CD4-positive, alpha-beta T cell treated with Interleukin-10 for 1 hour (primary cell): ENCODE measurements at regions not wholly inside any gene's neighbourhood (a gene's known extent, or its start where the extent isn't known, plus 50 kb on each side); places are given as distances from the start of the nearest gene placed in this dataset.
"Not testable (repeated sequence)": the region's sequence is repeated elsewhere in the genome, so short reads cannot be mapped to it uniquely, and the experiment has no call there.

Source experiments
- DNase-seq: peaks from one replicate; pipeline ENCODE4 v3.0.0-alpha.2; 2020

- no peak for DNase-seq
Measured at GRCh38 chr4:189207872-189208271, 732.8 kb upstream of the FRG1 start.

DNA sequence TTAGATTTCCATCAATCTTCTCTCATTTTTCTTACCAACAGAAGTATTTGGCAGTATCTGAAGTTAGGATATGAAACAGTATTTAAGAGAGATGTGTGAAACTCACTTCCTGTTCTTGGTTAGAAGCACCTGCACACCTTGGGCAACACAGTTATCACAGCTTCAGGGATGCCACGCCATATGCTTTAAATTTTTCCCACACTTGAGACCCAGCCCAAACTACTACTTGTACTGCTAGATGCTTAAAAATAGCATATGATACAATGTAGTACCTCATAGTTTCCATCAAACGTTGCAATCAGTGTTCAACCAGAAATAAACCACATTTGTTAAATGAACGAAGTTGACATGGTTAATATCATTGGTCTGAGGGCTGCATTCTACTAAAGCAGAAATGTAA is 725.1 kb upstream of the FRG1 start:
- DNase-seq: no peak

GRCh38 chr4:189221691-189222090 is 719.0 kb upstream of the FRG1 start:
- no peak for DNase-seq

DNA sequence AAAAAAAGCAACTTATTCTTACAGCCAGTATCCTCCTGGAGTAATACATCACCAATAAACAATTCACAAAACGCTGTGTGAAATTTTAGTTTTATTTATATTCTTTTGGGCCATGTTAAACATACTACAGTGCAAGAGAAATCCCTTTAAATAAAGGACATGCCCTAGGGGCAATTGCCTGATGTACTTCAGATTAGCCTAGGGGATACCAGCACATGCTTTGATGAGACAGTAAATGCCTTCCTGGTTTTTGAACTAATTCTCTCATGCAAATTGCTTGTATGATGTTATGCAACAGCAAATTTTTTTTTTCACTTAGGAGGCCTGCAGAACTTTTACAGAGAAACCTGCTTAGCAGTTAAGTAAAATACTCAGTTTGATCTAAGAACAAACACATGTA is 711.9 kb upstream of the FRG1 start:
- no peak for DNase-seq

- no peak for DNase-seq
Measured at GRCh38 chr4:189232274-189232673, 708.4 kb upstream of the FRG1 start.

DNA sequence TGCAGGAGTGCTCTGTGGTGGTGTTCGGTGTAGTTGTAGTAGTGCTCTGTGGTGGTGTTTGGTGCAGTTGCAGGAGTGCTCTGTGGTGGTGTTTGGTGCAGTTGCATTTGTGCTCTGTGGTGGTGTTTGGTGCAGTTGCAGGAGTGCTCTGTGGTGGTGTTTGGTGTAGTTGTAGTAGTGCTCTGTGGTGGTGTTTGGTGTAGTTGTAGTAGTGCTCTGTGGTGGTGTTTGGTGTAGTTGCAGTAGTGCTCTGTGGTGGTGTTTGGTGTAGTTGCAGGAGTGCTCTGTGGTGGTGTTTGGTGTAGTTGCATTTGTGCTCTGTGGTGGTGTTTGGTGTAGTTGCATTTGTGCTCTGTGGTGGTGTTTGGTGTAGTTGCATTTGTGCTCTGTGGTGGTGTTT is 706.9 kb upstream of the FRG1 start:
- DNase-seq: peak; percentile 9

- not testable (repeated sequence) for DNase-seq
Measured at GRCh38 chr4:189234948-189235347, 705.7 kb upstream of the FRG1 start.

DNA sequence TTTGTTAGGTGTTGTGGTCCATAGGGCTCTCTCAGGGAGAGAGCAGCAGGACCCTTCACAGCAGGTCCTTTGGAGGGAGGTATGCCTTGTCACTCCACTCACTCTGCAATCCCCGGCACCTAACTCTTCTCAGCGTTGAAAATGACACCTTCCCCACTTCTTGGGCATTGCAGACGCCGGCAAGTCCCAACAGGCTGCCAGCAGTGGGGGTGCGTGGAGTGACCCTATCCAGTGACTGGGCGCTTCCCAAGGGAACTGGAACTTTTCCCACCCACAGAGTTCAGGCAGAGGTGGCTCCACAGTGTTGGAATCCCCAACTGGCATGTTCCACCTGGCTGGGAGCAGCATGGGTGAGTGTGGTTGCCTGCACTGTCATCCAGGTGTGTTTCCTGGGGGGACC is 705.1 kb upstream of the FRG1 start:
- DNase-seq: no peak

DNA sequence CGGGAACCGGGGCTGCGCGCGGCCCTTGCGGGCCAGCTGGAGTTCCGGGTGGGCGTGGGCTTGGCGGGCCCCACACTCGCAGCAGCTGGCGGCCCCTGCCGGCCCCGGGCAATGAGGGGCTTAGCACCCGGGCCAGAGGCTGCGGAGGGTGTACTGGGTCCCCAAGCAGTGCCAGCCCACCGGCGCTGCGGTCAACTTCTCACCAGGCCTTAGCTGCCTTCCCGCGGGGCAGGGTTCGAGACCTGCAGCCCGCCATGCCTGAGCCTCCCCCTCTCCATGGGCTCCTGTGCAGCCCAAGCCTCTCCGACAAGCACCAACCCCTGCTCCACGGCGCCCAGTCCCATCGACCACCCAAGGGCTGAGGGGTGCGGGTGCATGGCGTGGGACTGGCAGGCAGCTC is 704.4 kb upstream of the FRG1 start:
- DNase-seq: not testable (repeated sequence)

- DNase-seq: no peak
Measured at GRCh38 chr4:189237340-189237739, 703.3 kb upstream of the FRG1 start.

DNA sequence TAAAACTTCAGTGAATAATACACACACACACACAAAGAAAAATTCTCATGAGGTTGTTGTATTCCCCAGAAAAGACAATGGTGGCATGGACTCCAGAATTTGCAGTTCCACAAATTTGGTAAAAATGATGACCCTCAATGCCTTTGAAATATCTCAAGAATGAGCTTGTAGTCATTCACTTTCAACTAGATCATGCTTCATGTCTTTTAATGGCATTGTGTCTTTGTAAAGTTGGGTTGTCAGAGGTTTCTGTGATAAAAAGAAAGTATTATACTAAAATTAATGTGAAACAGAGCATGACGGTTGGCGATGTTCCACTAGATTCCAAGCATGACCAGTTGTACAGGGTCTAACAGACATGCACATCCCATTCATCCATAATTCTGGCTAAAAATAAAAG is 685.0 kb upstream of the FRG1 start:
- no peak for DNase-seq

GRCh38 chr4:189261475-189261874 is 679.2 kb upstream of the FRG1 start:
- no peak for DNase-seq

DNA sequence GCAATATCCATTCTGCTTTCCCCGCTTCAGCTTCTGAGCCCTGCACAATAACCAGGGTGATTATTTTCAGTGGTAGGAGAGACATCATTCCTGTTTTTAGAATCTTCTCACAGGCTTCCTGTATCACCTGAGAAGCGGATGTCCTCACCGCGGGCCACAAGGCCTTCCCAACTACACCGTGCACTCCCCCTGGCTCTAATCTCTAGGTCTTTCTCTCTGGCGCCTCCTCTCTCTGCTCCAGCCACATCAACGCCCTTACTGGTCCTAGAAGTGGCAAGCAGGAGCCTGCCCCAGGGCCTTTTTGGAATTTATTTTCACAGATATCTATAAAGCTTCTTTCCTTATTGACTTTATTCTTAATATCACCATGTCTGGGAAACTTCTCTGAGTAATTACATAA is 675.2 kb upstream of the FRG1 start:
- no peak for DNase-seq

- DNase-seq: no peak
Measured at GRCh38 chr4:189267312-189267965, 673.2 kb upstream of the FRG1 start.

DNA sequence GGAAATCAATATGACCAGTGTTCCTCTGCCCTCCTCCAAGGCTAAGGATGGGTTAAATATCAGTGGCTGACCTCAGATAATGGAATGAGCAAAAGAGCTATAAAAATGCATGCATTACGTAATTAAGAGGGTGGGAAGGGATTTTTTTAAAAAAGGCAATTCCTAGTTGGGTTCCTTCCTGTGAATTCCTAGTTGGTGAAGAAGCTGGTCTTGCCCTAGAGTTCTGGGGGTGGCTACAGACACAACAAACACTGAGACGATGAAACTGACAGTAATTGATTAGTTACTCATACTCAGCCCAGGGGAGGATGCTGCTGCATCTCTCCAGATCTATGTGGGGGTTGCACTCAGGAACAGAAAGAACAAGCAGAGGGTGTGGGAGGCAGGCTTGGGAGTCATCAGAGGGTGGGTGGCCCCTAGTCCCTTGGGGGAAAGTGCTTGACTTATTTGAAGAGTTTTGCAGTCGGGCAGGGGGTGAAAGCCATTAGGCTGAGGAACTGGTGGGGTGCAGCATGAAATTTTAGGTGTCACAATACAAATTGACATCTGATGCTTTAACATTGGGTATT is 662.0 kb upstream of the FRG1 start:
- no peak for DNase-seq

DNA sequence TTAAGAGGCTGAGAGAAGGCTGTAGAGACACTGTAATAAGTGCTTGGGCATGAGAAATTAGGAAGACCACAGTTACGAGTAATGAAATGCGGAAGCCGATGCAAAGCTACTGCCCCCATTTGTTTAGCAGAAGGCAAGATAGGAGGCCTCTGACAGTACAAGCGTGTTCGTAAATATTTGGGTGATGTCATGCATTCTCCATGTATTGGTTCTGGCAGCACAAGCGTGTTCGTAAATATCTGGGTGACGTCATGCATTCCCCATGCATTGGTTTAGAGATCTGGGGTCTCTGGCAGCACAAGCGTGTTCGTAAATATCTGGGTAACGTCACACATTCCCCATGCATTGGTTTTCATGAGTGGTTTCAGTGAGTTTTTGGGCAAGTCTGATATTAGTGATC is 661.5 kb upstream of the FRG1 start:
- no peak for DNase-seq

DNA sequence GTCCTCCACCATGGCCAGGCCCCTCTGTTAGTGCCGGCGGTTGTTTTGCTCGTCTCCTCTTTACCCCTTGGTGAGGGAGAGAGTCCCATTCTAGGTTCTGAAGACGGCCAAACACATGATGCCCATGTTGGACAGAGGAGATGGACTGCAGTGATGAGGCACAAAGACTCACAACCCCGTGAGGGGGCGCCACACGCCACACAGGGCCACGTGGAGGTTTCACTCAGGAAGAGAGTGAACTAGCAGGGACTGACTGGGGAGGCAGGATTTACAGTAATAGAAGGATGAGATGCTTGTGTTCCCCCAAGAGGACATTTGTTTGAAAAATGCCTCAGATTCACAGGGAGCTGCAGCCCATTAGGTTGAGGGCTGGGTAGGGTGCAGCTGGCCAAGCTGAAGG is 655.3 kb upstream of the FRG1 start:
- DNase-seq: no peak

GRCh38 chr4:189291939-189292338 is 648.7 kb upstream of the FRG1 start:
- no peak for DNase-seq

DNA sequence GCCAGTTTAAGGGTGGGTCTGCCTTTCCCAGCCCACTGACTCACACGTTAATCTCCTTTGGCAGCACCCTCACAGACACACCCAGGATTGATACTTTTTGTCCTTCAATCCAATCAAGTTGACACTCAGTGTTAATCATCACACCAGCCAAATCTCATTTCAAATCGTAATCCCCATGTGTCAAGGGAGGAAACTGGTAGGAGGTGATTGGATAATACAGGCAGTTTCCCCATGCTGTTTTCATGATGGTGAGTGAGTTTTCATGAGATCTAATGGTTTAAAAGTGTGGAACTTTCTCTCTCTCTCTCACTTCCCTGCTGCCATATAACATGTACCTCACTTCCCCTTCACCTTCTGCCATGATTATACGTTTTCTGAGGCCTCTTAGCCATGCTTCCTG is 647.2 kb upstream of the FRG1 start:
- no peak for DNase-seq

DNA sequence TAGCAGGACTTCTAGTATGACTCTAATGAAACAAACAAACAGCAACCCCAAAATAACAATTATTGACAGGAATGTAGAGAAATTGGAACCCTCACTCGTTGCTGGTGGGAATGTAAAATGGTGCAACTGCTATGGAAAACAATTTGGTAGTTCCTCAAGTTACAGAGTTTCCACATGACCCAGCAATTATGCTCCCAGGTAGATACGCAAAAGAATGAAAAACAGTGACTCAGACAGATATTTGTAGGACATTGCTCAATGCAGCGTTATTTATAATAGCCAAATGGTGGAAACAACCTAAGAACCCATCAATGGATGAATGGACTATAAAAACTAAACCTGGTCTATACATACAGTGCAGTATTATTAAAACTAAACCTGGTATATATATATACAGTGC is 646.1 kb upstream of the FRG1 start:
- no peak for DNase-seq

DNA sequence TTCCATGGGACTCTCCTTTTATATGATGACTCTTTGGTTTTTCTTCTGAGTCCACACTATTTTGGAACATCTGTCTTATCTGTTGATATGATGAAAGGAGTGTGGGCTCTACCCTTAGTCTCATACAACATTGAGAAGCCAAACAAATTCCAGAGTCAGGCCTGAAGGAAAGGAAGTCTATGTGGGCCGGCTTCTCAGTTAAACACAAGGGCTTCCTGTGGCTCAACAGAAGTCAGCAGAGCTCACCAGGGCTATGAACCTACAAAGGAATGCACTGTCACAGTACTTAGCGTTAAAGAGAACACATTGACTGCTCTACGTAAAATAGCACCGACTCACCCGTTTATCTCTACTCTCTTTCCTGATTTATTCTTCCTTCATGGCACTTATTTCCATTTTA is 641.0 kb upstream of the FRG1 start:
- no peak for DNase-seq

DNA sequence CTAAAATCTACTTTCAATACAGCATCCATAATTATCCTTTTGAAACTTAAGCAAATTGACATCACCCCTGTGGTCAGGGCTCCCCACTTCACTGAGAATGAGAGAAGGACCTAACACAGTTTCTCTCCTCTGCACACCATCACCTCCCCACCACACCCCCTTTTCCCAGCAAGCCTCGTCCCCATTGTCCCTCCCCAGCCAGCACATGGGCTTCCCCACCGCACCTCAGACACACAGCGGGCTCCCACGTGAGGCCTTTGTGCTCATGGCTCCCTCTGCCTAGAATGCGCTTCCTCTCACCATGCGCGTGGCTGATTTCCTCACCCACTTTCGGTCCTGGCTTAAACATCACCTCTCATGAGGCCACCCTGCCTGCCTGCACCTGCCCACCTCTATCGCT is 639.0 kb upstream of the FRG1 start:
- no peak for DNase-seq

GRCh38 chr4:189302719-189303118 is 638.0 kb upstream of the FRG1 start:
- DNase-seq: no peak

DNA sequence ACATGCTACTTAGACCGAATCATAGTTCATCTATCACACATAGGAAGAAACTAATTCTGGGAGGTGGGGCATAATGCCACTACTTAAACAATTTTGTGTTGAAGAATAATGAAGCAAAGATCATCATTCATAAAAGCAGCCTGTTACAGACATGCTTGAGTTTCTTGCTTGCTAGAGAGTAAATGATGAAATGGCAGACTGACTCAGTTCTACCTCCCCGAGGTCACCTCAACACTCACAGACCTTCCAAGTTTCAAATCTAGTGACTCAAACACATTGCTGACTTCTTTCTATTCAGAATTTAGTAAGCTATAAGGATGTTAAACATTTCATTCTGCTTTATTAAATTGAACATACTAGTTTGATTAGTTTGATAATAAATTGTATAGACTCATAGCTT is 636.5 kb upstream of the FRG1 start:
- DNase-seq: no peak

DNA sequence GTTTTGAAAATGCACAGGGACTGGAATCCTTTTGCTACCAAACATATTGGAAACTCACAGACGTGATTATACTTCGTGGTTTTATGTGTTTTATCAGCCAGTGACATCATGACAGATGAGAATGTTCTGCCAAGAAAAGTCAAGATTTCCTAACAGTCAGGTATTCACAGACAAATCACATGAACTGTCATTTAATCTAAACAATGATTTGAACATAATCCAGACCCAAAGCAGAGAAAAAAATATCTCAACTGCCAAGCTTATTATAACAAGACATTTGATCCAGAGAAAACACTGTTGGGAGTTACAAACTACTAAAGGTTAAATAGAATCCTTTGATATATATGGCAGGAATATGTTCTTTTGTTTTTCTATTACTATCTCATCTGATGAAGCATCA is 635.9 kb upstream of the FRG1 start:
- DNase-seq: no peak
